ENCODE measurements at regions not wholly inside any gene's neighbourhood (a gene's known extent, or its start where the extent isn't known, plus 50 kb on each side); places are given as distances from the start of the nearest gene placed in this dataset.

DNA sequence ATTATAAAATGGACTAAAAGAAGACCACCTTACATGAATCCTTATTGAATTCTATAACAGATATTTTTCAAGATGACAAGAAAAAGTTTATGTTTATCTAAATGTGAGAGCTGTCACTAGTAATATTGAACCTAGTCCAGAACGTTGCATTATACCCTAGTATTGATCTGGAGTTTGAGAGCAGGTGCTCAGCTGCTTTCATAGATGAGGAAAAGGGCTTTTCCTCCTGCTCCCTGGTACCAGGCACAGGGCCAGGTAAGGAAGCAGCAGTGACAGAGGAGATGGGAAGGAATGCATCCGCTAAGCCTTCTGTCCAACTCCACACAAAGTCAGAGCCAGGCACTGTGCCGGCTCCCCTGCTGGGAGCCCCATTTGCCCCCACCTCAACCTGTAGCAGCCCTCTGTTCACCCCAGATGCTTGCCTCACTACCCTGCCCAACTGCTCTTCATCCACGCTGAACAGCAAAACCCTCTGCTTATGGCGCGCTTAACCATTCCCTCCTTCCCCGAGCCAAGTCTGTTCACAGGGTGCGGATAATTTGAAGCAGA is 393.1 kb downstream of the FRK start:
- TF ChIP-seq CTCF (IDR thresholded peaks at IDR 0.05; ENCODE audit: low read depth, low read length, missing control alignments) = no peak
- no peak for DNase-seq (ENCODE audit: extremely low read depth, low read depth)
- no peak overlapping the region for H3K4me3 ChIP-seq (replicated peaks; ENCODE audit: low read depth, low read length)

GRCh38 chr6:115666997-115667396 is 393.7 kb downstream of the FRK start:
- no peak overlapping the region for H3K4me3 ChIP-seq (replicated peaks; ENCODE audit: low read depth, low read length)
- no peak for DNase-seq (ENCODE audit: extremely low read depth, low read depth)
- no peak for TF ChIP-seq CTCF (IDR thresholded peaks at IDR 0.05; ENCODE audit: low read depth, low read length, missing control alignments)

DNA sequence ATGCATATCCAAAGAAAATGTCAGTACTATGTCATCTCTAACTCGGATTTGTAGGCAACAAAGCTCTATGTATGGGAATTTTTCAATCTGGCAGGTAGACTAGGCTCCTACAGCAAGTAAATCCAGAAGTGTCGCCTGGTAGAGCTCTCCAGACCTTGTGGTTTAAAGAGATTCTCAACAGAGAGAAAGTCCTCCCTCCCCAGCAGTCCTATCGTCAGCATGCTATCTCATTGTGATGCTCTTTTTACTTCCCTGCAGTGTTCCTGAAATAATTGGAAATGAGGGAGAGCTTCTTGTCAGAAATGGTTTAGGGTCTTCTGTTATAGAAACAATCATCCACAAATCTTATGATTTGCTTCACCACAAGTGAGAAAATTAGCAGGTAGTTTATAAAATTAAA is 395.4 kb downstream of the FRK start:
- TF ChIP-seq CTCF (IDR thresholded peaks at IDR 0.05; ENCODE audit: low read depth, low read length, missing control alignments) = no peak
- no peak for DNase-seq (ENCODE audit: extremely low read depth, low read depth)
- H3K4me3 ChIP-seq (replicated peaks; ENCODE audit: low read depth, low read length) = no peak overlapping the region

DNA sequence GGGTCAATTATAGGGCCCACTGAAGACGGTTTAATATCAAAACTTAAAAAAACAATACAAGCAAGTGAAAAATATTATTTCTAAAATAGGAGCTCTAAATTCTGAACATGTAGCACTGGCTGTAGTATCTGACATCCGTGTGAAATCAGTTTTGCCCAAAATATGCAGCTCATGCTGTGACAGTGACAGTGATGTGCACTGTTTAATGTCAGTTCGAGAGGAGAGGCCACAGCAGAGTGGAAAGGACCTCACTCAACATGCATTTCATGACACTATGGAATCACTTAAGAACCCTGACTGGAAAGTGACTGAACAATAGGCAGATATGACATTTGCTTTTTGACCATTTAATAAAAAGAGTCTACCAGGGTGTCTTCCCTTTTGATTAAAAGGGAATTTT is 397.0 kb downstream of the FRK start:
- H3K4me3 ChIP-seq (replicated peaks; ENCODE audit: low read depth, low read length) = no peak overlapping the region
- TF ChIP-seq CTCF (IDR thresholded peaks at IDR 0.05; ENCODE audit: low read depth, low read length, missing control alignments) = no peak
- DNase-seq (ENCODE audit: extremely low read depth, low read depth) = no peak

DNA sequence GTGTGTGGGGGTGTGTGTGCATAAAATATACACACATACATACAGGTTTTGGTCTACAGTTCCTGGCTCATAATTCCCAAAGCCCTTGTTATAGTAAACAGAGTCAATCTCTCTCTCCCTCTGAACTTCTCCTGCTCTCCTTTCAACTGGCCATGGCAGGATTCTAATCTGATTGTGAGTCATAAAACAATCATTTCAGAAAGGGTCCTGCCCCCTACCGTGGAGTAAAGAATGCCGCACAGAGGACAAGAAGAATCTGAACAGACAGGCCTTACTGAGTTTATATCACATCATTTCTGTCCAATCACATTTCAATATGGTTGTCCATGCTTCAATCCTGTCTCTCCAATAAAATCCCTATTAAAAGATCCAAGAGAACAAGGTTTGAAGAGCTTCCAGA is 416.9 kb downstream of the FRK start:
- no peak for DNase-seq (ENCODE audit: extremely low read depth, low read depth)
- no peak overlapping the region for H3K4me3 ChIP-seq (replicated peaks; ENCODE audit: low read depth, low read length)
- TF ChIP-seq CTCF (IDR thresholded peaks at IDR 0.05; ENCODE audit: low read depth, low read length, missing control alignments) = peak; percentile 19

DNA sequence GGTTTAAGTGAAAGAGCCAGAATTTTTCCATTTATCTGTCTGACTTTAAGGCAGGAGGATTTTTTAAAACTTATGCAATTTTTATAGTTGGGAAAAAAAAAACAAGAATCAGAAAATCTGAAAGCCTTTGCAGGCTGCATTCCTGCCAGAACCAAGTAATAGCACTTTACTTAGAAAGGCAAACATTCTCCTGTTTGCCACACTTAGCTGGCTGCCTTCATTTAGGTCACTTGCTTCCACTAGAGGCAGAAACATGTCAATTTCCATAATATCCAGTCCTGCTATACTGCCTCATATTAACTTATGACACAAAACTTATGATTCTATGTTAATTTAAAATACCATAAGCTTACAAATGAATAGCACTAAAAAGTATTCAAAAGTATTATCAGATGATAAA is 425.8 kb downstream of the FRK start:
- DNase-seq (ENCODE audit: extremely low read depth, low read depth) = no peak
- no peak overlapping the region for H3K4me3 ChIP-seq (replicated peaks; ENCODE audit: low read depth, low read length)
- TF ChIP-seq CTCF (IDR thresholded peaks at IDR 0.05; ENCODE audit: low read depth, low read length, missing control alignments) = no peak

DNA sequence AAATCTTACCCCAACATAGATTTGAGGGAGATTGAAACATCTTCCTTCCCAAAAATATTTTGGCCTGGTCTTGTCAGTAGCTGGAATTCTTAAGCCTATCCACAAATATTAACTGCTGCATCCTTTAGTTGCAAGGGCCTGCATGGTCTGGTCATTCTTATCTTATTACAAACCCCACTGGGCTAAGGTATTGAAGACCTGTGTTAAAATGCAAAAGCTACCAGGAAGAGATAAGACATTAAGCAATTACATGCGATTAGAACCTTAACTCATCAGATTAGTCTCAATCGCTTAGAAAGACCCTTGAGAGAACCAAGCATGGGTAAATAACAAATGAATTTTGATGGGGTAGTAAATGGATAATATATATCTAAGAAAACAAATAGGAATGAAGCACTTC is 426.6 kb downstream of the FRK start:
- H3K4me3 ChIP-seq (replicated peaks; ENCODE audit: low read depth, low read length) = no peak overlapping the region
- TF ChIP-seq CTCF (IDR thresholded peaks at IDR 0.05; ENCODE audit: low read depth, low read length, missing control alignments) = no peak
- DNase-seq (ENCODE audit: extremely low read depth, low read depth) = no peak

Data from HFF-Myc (cell line).